ENCODE measurements at regions not wholly inside any gene's neighbourhood (a gene's known extent, or its start where the extent isn't known, plus 50 kb on each side); places are given as distances from the start of the nearest gene placed in this dataset.
A peak's percentile ranks its signal among the peaks of the same experiment; 100 is the strongest.
"Not testable (repeated sequence)": the region's sequence is repeated elsewhere in the genome, so short reads cannot be mapped to it uniquely, and the experiment has no call there.

GRCh38 chr6:9901376-9901775 lies 513.5 kb downstream of the TFAP2A start:
- DNase-seq (no peak), ATAC-seq (no peak)
- intact Hi-C loops (cut with DNase I) = no loop called here

GRCh38 chr6:9896806-9897205 lies 518.1 kb downstream of the TFAP2A start:
- ATAC-seq (no peak), DNase-seq (no peak)
- intact Hi-C loops (cut with DNase I) = no loop called here

- DNase-seq = no peak
- ATAC-seq = no peak
- intact Hi-C loops (cut with DNase I) = no loop called here
Observed at GRCh38 chr6:9890893-9891292, 524.0 kb downstream of the TFAP2A start.

GRCh38 chr6:9890469-9890868 lies 524.4 kb downstream of the TFAP2A start:
- no peak for DNase-seq
- intact Hi-C loops (cut with DNase I) = no loop called here
- ATAC-seq = no peak

- DNase-seq = no peak
- intact Hi-C loops (cut with DNase I) = no loop called here
- ATAC-seq = no peak
Observed at GRCh38 chr6:9878535-9878934, 536.3 kb downstream of the TFAP2A start.

- ATAC-seq (peak in 1 of 2 donors; percentile 61), DNase-seq (no peak)
- intact Hi-C loops (cut with DNase I) = no loop called here
Observed at GRCh38 chr6:9875605-9876353, 539.1 kb downstream of the TFAP2A start.

GRCh38 chr6:9862603-9863167 lies 552.2 kb downstream of the TFAP2A start:
- ATAC-seq (no peak), DNase-seq (no peak)
- intact Hi-C loops (cut with DNase I) = no loop called here

GRCh38 chr6:9851541-9852380 lies 563.1 kb downstream of the TFAP2A start:
- DNase-seq = no peak
- ATAC-seq = no peak
- intact Hi-C loops (cut with DNase I) = no loop called here

GRCh38 chr6:9851006-9851405 lies 563.9 kb downstream of the TFAP2A start:
- ATAC-seq = no peak
- no peak for DNase-seq
- intact Hi-C loops (cut with DNase I) = no loop called here

GRCh38 chr6:9848094-9848493 lies 566.8 kb downstream of the TFAP2A start:
- no peak for ATAC-seq
- DNase-seq = no peak
- intact Hi-C loops (cut with DNase I) = no loop called here

- DNase-seq (no peak), ATAC-seq (no peak)
- intact Hi-C loops (cut with DNase I) = no loop called here
Observed at GRCh38 chr6:9841886-9842725, 572.8 kb downstream of the TFAP2A start.

- DNase-seq = no peak
- intact Hi-C loops (cut with DNase I) = no loop called here
- no peak for ATAC-seq
Observed at GRCh38 chr6:9834233-9834632, 580.6 kb downstream of the TFAP2A start.

- DNase-seq (no peak), ATAC-seq (no peak)
- intact Hi-C loops (cut with DNase I) = no loop called here
Observed at GRCh38 chr6:9831783-9832182, 583.1 kb downstream of the TFAP2A start.

- intact Hi-C loops (cut with DNase I) = no loop called here
- DNase-seq (no peak), ATAC-seq (peak in 1 of 2 donors; percentile 79)
Observed at GRCh38 chr6:9830808-9831207, 584.1 kb downstream of the TFAP2A start.

- ATAC-seq (no peak), DNase-seq (no peak)
- intact Hi-C loops (cut with DNase I) = no loop called here
Observed at GRCh38 chr6:9825526-9825925, 589.3 kb downstream of the TFAP2A start.

GRCh38 chr6:9810727-9811126 lies 604.1 kb downstream of the TFAP2A start:
- intact Hi-C loops (cut with DNase I); ATAC-seq; DNase-seq: not testable (repeated sequence)

- DNase-seq (no peak), ATAC-seq (no peak)
- intact Hi-C loops (cut with DNase I) = no loop called here
Observed at GRCh38 chr6:9810286-9810685, 604.6 kb downstream of the TFAP2A start.

- ATAC-seq (no peak), DNase-seq (no peak)
- intact Hi-C loops (cut with DNase I) = no loop called here
Observed at GRCh38 chr6:9806195-9806594, 608.7 kb downstream of the TFAP2A start.

GRCh38 chr6:9801249-9801754 lies 613.6 kb downstream of the TFAP2A start:
- intact Hi-C loops (cut with DNase I) = no loop called here
- ATAC-seq (no peak), DNase-seq (no peak)

All from left cardiac atrium (tissue), 4 donors.